MM.1S (cell line): ENCODE measurements at regions not wholly inside any gene's neighbourhood (a gene's known extent, or its start where the extent isn't known, plus 50 kb on each side); places are given as distances from the start of the nearest gene placed in this dataset.
"Not testable (repeated sequence)": the region's sequence is repeated elsewhere in the genome, so short reads cannot be mapped to it uniquely, and the experiment has no call there.

Experiments used
- DNase-seq: peaks from one replicate; pipeline ENCODE4 v3.0.0-alpha.2; 2015
- H2AFZ ChIP-seq: fragments of 300-600 bp; sonication (generic); 2 replicates; pipeline ENCODE4 v1.6.0; 2016; ENCODE audit warnings: antibody characterized with exemption, low read length
- H3F3A ChIP-seq: fragments of 300-600 bp; sonication (generic); 2 replicates; pipeline ENCODE4 v1.6.1; 2016; ENCODE audit warnings: mild to moderate bottlenecking, antibody characterized with exemption, low read length, moderate library complexity, mixed read lengths; ENCODE audit not compliant: insufficient read depth
- H3K27ac ChIP-seq: fragments of 300-600 bp; sonication (generic); 2 replicates; pipeline ENCODE4 v1.5.1; 2016; ENCODE audit warnings: mild to moderate bottlenecking, low read length
- H3K27me3 ChIP-seq: fragments of 300-600 bp; sonication (generic); replicated peaks from 2 replicates; pipeline ENCODE4 v1.6.0; 2016; ENCODE audit warnings: low read length; ENCODE audit not compliant: insufficient read depth
- H3K36me3 ChIP-seq: fragments of 300-600 bp; sonication (generic); replicated peaks from 2 replicates; pipeline ENCODE4 v1.6.1; 2016; ENCODE audit warnings: mild to moderate bottlenecking, low read length, mixed read lengths; ENCODE audit not compliant: insufficient read depth
- H3K4me1 ChIP-seq: fragments of 300-600 bp; sonication (generic); 2 replicates; pipeline ENCODE4 v1.6.1; 2016; ENCODE audit warnings: low read length, mixed read lengths
- H3K4me2 ChIP-seq: fragments of 300-600 bp; sonication (generic); 2 replicates; pipeline ENCODE4 v1.6.0; 2016; ENCODE audit warnings: low read depth, low read length
- H3K4me3 ChIP-seq: fragments of 300-600 bp; sonication (generic); 2 replicates; pipeline ENCODE4 v1.5.1; 2016; ENCODE audit warnings: low read length, mixed read lengths
- H3K79me2 ChIP-seq: fragments of 300-600 bp; sonication (generic); 2 replicates; pipeline ENCODE4 v1.6.1; 2016; ENCODE audit warnings: mixed run types, low read length, mixed read lengths
- H3K9ac ChIP-seq: fragments of 300-600 bp; sonication (generic); 2 replicates; pipeline ENCODE4 v1.6.1; 2016; ENCODE audit warnings: low read length, mixed read lengths
- H3K9me2 ChIP-seq: fragments of 300-600 bp; sonication (generic); replicated peaks from 2 replicates; pipeline ENCODE4 v1.6.1; 2016; ENCODE audit warnings: mild to moderate bottlenecking, low read length, mixed read lengths; ENCODE audit not compliant: insufficient read depth
- H3K9me3 ChIP-seq: fragments of 300-600 bp; sonication (generic); replicated peaks from 2 replicates; pipeline ENCODE4 v1.6.1; 2016; ENCODE audit warnings: mild to moderate bottlenecking, low read length, mixed read lengths; ENCODE audit not compliant: insufficient read depth
- H4K20me1 ChIP-seq: fragments of 300-600 bp; sonication (generic); 2 replicates; pipeline ENCODE4 v1.6.1; 2016; ENCODE audit warnings: mild to moderate bottlenecking, low read length, moderate library complexity, mixed read lengths; ENCODE audit not compliant: insufficient read depth
- EZH2 ChIP-seq: fragments of 300-600 bp; sonication (generic); optimal IDR thresholded peaks from 2 replicates; pipeline ENCODE3; 2017; ENCODE audit warnings: low read depth, mild to moderate bottlenecking, antibody characterized with exemption, low read length, mixed read lengths
- EZH2phosphoT487 ChIP-seq: fragments of 300-600 bp; sonication (generic); IDR thresholded peaks from 2 replicates; pipeline ENCODE4 v1.6.1; 2018; ENCODE audit warnings: antibody characterized with exemption, low read length
- TF ChIP-seq, protein P1 (sequence below): fragments of 300-600 bp; sonication (generic); IDR thresholded peaks from 2 replicates; pipeline ENCODE4 v1.5.1; 2016; ENCODE audit warnings: antibody characterized with exemption, low read length, mixed read lengths

- H3K27me3 ChIP-seq = no peaks in the 10 kb centered on the region
- H2AFZ ChIP-seq = no peak overlapping the region
- H3K27ac ChIP-seq = no peak overlapping the region
- H3K36me3 ChIP-seq = no peaks in the 10 kb centered on the region
- H3K9me3 ChIP-seq = no peaks in the 10 kb centered on the region
- H3K79me2 ChIP-seq = no peaks in the 10 kb centered on the region
- no peak overlapping the region for H3K9ac ChIP-seq
- TF ChIP-seq, protein P1, sequence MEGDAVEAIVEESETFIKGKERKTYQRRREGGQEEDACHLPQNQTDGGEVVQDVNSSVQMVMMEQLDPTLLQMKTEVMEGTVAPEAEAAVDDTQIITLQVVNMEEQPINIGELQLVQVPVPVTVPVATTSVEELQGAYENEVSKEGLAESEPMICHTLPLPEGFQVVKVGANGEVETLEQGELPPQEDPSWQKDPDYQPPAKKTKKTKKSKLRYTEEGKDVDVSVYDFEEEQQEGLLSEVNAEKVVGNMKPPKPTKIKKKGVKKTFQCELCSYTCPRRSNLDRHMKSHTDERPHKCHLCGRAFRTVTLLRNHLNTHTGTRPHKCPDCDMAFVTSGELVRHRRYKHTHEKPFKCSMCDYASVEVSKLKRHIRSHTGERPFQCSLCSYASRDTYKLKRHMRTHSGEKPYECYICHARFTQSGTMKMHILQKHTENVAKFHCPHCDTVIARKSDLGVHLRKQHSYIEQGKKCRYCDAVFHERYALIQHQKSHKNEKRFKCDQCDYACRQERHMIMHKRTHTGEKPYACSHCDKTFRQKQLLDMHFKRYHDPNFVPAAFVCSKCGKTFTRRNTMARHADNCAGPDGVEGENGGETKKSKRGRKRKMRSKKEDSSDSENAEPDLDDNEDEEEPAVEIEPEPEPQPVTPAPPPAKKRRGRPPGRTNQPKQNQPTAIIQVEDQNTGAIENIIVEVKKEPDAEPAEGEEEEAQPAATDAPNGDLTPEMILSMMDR = no peak
- TF ChIP-seq EZH2 = no peak
- no peak for TF ChIP-seq EZH2phosphoT487
- H4K20me1 ChIP-seq = no peaks in the 10 kb centered on the region
- H3K4me3 ChIP-seq = no peak overlapping the region
- H3F3A ChIP-seq = no peaks in the 10 kb centered on the region
- H3K9me2 ChIP-seq = no peaks in the 10 kb centered on the region
- no peaks in the 10 kb centered on the region for H3K4me1 ChIP-seq
- no peak for DNase-seq
- no peak overlapping the region for H3K4me2 ChIP-seq
Measured at GRCh38 chr4:148901075-148901705, 459.0 kb upstream of the NR3C2 start.

- not testable (repeated sequence) for H3F3A ChIP-seq, H3K36me3 ChIP-seq, H3K9ac ChIP-seq, H4K20me1 ChIP-seq, H3K4me3 ChIP-seq, H3K27ac ChIP-seq, DNase-seq, H3K9me2 ChIP-seq, H2AFZ ChIP-seq, H3K9me3 ChIP-seq, H3K27me3 ChIP-seq, H3K79me2 ChIP-seq, H3K4me1 ChIP-seq, H3K4me2 ChIP-seq
Measured at GRCh38 chr4:148898139-148898538, 455.9 kb upstream of the NR3C2 start.

DNA sequence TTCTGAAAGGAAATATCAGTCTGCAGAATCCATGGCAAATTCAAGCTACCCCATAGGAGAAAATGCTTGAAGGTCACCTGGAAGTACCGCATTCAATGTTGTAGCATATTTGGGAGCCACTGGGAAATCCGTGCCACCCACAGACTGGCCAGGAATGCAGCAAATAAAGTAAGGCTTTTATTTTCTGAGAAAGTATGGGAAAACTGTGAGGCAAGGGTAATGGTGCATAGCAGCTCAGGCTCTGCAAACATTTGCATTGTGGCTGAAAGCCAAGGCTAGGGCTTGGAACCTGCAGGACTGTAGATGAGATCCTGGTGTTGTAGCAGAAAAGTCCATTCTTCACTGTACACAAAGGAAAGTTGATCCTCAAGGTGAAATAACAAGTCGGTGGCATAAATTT is 450.9 kb upstream of the NR3C2 start:
- no peak overlapping the region for H3K9ac ChIP-seq
- TF ChIP-seq EZH2 (no peak), EZH2phosphoT487 (no peak)
- TF ChIP-seq, protein P1 = no peak

GRCh38 chr4:148883891-148884290 is 441.7 kb upstream of the NR3C2 start:
- H3K79me2 ChIP-seq = no peaks in the 10 kb centered on the region
- no peaks in the 10 kb centered on the region for H4K20me1 ChIP-seq
- H3K9me3 ChIP-seq = no peaks in the 10 kb centered on the region
- TF ChIP-seq, protein P1 = no peak
- TF ChIP-seq EZH2phosphoT487 (no peak), EZH2 (no peak)
- no peak overlapping the region for H3K27ac ChIP-seq
- H3K9me2 ChIP-seq = no peaks in the 10 kb centered on the region
- no peak overlapping the region for H3K4me3 ChIP-seq
- no peaks in the 10 kb centered on the region for H3K36me3 ChIP-seq
- H3K9ac ChIP-seq = no peak overlapping the region
- no peak overlapping the region for H2AFZ ChIP-seq
- H3K27me3 ChIP-seq = no peaks in the 10 kb centered on the region
- H3K4me1 ChIP-seq = no peaks in the 10 kb centered on the region
- no peak overlapping the region for H3K4me2 ChIP-seq
- DNase-seq = no peak
- no peaks in the 10 kb centered on the region for H3F3A ChIP-seq

More for the DNA sequence above, 450.9 kb upstream of the NR3C2 start:
- H3K27ac ChIP-seq = no peak overlapping the region
- H3K27me3 ChIP-seq = no peaks in the 10 kb centered on the region
- H3K36me3 ChIP-seq = no peaks in the 10 kb centered on the region
- DNase-seq = no peak
- no peaks in the 10 kb centered on the region for H3K9me2 ChIP-seq
- no peak overlapping the region for H3K4me2 ChIP-seq
- no peak overlapping the region for H3K4me3 ChIP-seq
- no peaks in the 10 kb centered on the region for H3K79me2 ChIP-seq
- H2AFZ ChIP-seq = no peak overlapping the region
- H4K20me1 ChIP-seq = no peaks in the 10 kb centered on the region
- no peaks in the 10 kb centered on the region for H3F3A ChIP-seq
- no peaks in the 10 kb centered on the region for H3K9me3 ChIP-seq
- H3K4me1 ChIP-seq = no peaks in the 10 kb centered on the region
